ENCODE measurements at regions not wholly inside any gene's neighbourhood (a gene's known extent, or its start where the extent isn't known, plus 50 kb on each side); places are given as distances from the start of the nearest gene placed in this dataset.

- TF ChIP-seq CTCF (IDR thresholded peaks at IDR 0.05; ENCODE audit: insufficient read depth, low read length, poor library complexity, severe bottlenecking) (no peak), EZH2phosphoT487 (conservative IDR thresholded peaks at IDR 0.05; ENCODE audit: low read length) (no peak)
Observed at GRCh38 chr6:139752086-139752485, 377.6 kb upstream of the CITED2 start.
